Adrenal gland (tissue), 5 donors: ENCODE measurements at regions not wholly inside any gene's neighbourhood (a gene's known extent, or its start where the extent isn't known, plus 50 kb on each side); places are given as distances from the start of the nearest gene placed in this dataset.

ENCODE experiments used
- CTCF ChIP-seq, 6 experiments: fragments of 450-650 bp in 4 of 6; fragments of 200-600 bp in 2 of 6; sonication (generic) in 1 of 6; IDR thresholded peaks; 1 replicate in 5 of 6; 2 replicates in 1 of 6; pipeline versions ENCODE4 v1.5.1 to v1.8.0; 2016 to 2021; ENCODE audit warnings: antibody characterized with exemption in 6 of 6, mild to moderate bottlenecking in 2 of 6, moderate library complexity in 1 of 6
- POLR2A ChIP-seq, 2 donors: fragments of 450-650 bp; IDR thresholded peaks; one replicate each; pipeline ENCODE4 v1.6.1; 2017; ENCODE audit warnings: antibody characterized with exemption in 2 of 2, mild to moderate bottlenecking in 2 of 2, moderate library complexity in 1 of 2
- donor health status: DM: no; HTN: no; CAD: no.

DNA sequence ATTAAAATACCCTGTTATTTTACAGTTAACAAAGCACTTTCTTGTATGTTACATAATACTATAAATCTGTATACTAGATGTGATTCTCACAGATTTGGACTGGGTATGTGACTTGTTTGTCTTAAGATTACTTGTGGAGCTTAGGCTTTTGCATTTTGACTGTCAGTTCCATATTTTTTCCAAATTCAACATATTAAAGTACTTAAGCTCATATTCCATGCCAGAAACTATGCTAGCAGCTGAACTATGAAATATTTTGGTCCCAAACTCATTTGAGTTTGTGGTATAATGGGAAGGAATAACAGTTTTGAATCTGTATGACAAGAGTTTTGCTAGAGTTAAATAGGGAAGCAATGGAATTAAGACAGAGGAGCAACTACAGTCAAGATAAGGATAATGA lies 841.4 kb downstream of the JRKL start:
- TF ChIP-seq POLR2A (IDR thresholded peaks at IDR 0.05) (no peak), CTCF (IDR thresholded peaks at IDR 0.05) (no peak)
